HG03139 (cell line): ENCODE measurements at regions not wholly inside any gene's neighbourhood (a gene's known extent, or its start where the extent isn't known, plus 50 kb on each side); places are given as distances from the start of the nearest gene placed in this dataset.

Source experiments
- ATAC-seq: cut with Tn5 transposase; IDR thresholded peaks from one replicate; pipeline ENCODE4 v1.9.1; 2021; ENCODE audit not compliant: unreplicated experiment

DNA sequence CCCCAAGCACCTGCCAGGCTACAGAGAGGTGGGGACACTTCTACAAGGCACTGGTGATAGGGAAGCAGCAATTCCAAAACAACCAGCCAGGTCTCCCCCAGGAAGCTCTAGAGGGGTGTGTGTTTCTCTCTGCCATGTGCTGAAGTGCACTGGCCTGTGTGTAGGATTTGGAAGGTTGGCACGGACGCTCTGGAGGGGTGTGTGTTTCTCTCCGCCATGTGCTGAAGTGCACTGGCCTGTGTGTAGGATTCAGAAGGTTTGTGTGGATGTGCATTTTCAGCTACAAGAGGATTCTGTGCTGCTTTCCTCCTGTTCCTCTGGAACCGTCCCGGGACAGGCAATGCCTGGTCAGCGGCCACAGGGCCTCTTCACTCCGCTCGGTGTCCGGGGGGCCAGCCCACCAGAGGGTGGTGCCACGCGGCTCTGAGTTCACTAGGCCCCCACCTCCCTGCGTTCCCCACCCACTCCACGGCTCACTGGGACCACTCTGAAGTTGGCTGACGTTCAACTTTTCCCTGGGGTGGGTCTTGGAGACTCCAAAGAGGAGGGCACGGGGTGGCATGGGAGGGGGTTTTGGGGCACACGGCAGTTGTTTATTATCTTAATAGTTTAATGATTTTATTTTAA is 552.8 kb downstream of the BRD1 start:
- no peak for ATAC-seq

DNA sequence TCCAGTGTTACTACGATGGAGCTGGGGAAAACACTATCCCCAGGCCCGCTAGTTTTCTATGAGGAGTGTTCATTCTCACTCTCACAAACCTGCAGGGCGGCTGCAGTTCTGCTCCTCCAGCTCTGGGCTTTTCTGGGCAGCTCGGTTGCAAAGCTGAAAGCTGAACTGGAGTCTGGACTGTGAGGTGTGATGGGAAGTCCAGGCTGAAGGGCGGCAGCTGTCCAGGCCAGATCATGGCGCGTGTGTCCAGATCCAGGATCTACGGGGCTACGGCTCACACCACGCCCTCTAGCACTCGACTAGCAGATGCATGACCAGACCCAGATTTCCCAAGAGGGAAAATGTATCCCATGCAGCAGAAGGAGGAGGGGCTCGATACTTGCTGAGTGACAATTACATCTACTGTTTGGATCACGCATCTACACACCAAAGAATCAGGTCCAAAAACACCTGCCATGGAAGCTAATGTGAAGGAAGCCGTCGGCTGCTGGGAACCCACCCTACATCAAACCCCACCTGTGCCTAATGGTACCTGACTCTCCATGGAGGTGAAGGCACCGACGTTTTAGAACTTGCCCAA is 555.0 kb downstream of the BRD1 start:
- no peak for ATAC-seq

DNA sequence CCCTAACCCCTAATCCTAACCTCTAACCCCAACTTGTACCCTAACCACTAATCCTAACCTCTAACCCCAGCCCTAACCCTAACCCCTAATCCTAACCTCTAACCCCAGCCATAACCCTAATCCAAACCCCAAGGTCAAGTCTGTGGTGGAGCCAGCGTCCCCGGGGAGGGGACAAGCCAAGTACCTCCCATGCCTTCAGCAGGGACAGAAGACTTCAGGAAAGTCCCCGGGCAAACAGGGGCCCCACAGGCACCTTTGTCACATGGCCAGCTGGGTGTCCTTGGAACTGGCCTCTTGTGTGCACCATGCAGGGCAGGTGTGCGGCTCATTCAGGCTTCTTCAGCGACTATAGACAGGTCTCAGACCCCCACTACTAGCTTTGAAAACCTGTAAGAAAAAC is 555.8 kb downstream of the BRD1 start:
- ATAC-seq: no peak

DNA sequence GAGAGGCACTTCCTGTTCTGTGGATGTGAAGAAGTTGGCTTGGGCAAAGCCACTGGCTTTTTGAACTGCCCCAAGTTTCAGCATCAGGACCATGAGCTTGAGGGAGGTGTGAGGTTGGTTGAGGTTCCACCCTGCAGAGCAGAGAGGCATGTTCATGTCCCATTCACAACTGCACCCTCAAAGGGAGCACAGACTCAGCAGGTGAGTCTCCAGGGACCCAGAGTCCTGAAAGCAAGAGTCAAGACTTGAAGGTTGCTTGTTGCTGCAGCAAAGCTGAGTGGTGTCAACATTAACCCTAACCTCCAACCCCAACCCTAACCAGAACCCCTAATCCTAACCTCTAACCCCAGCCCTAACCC is 556.3 kb downstream of the BRD1 start:
- ATAC-seq: no peak

DNA sequence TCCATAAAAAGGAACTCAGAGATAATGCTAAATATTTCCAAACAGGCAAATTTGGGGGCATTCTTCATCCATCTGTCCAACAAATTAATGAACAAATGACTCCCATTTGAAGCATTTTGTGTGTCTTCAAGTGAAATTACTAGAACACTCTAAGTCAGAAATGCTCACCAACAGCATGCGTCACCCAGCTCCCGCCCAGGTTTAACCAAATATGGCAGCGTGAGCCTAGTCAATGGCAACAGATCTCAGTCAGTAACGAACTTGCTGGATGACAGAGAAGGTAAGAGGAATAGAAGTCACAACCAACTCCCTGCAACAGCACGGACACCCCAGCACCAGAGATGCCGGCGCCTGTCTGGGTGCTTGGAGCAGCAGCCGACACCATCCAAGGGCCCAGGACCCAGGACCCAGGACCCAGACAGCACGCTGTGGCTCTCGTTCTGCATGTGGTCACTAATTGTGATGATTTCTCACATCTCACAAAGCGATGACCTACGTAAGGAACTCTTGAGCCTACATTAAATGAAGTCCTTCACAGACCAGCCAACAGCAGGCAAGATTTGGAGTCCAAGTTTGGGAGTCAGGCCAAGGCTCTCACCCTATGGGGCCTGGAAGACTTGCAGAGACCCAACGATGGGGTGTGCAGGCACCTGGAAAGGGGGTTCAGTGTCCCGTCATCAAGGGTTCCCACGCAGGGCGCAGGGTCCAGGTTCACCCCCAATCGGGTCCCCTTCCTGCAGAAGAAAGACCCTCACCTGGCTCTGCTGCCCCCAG is 556.9 kb downstream of the BRD1 start:
- no peak for ATAC-seq

GRCh38 chr22:49269928-49270327 is 557.7 kb downstream of the BRD1 start:
- no peak for ATAC-seq

DNA sequence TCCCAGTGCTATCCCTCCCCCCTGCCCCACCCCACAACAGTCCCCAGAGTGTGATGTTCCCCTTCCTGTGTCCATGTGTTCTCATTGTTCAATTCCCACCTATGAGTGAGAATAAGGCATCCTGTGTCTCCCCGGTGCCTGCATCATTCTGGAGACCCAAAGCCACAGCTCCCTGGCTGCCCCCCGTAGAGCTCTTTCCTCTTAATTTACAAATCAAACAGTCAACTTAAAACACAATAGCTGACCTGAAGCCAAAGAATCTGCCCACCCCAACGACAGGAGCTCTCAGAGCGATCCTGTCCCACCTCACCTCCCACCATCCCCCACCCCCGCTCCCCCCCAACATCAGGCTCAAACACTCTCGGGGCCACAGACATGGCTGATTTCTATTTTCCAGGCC is 558.3 kb downstream of the BRD1 start:
- ATAC-seq: no peak

- no peak for ATAC-seq
These were observed 558.7 kb downstream of the BRD1 start for GRCh38 chr22:49268924-49269323.

DNA sequence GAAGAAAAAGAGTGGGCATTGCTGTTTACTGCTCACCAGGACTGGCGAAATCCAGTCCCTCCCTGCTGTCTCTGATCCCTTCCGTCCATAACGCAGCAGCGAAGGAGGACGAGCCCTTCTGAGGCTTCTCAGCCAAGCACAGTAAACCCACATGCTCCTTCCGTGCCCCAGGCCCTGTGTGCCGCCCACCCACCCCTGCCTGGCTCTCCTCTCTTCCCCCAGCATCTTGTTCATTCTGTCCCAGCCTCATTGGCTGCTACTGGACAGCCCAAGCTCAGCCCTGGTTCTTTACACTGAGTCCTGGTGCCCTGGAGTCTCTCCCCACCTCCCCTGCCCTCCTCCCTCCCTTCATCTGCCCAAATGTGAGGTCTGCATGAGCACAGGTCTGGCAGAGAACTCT is 559.7 kb downstream of the BRD1 start:
- ATAC-seq: no peak

- ATAC-seq: no peak
These were observed 560.8 kb downstream of the BRD1 start for GRCh38 chr22:49266561-49267519.

GRCh38 chr22:49264696-49265095 is 563.0 kb downstream of the BRD1 start:
- no peak for ATAC-seq

- no peak for ATAC-seq
These were observed 564.6 kb downstream of the BRD1 start for GRCh38 chr22:49263101-49263500.

DNA sequence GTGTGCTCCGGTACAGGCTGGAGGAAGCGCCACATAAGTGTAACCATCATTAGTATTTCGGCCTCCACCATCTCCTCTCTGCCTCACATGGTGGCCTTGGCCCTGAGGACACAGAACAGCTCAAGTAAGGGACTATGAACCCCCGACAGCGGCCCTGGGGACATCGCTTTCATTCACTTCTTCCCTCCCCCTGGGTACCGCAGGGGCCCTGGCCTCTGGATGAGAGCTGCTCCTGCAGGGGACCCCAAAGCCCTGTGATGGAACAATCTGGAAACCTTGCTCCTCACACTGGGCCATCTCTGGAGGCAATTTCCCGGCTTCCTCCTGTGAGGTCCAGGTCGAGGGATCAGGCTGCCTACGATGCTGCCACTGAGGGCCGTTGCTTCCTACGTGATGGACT is 565.5 kb downstream of the BRD1 start:
- ATAC-seq: no peak

DNA sequence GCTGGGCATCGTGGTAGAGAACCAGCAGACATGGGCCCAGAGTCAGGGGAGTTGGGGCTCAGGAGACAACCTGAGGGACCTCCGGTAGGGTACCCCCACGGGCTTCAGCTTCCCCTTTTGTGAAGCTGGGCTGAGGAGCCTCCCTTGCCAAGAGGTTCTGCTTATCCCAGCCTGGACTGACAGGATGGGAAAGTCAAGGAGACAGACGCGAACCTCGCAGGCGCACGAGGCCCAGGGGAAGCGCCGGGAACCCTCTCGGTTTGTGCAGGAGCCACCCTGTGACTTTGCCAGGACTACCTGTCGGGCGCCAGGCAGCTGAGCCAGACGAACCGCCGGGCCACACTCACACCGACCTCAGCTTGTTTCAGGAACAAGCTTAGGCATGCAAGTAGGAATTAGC is 566.1 kb downstream of the BRD1 start:
- ATAC-seq: no peak

DNA sequence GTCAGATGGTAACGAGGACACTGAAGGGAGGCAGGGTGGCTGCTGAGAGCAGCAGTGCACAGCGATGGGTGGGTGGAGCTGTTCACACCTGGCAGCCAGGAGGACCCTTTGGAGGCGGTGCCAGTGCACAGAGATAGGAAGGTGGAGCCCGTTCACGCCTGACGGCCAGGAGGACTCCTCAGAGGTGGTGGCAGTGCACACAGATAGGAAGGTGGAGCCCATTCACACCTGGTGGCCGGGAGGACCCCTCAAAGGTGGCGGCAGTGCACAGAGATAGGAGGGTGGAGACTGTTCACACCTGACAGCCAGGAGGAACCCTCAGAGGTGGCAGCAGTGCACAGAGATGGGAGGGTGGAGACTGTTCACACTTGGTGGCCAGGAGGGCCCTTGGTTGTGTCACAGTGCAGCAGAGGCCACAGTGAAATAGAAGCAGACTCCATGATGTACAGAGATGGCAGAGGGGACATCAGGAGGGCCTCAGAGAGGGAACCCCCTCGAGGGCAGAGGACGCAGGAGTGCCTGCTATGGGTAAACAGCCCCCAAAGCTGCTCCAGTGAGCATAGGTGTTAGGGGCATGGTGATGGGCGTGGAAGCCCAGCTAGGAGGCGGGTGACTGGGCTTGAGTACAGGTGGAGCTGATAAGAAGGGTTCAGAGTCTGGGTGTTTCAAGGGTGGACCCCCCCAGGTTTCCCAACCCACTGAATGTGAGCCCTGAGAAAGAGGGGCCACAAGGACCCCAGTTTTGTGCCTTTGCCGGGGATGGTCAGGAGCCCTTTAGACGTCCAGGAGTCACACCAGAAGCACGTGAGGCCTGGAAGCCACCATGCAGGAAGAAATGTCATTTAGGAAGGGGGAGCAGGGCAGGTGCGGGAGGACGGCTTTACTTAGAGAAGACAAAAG is 566.7 kb downstream of the BRD1 start:
- no peak for ATAC-seq

- ATAC-seq: no peak
These were observed 567.6 kb downstream of the BRD1 start for GRCh38 chr22:49259839-49260615.

DNA sequence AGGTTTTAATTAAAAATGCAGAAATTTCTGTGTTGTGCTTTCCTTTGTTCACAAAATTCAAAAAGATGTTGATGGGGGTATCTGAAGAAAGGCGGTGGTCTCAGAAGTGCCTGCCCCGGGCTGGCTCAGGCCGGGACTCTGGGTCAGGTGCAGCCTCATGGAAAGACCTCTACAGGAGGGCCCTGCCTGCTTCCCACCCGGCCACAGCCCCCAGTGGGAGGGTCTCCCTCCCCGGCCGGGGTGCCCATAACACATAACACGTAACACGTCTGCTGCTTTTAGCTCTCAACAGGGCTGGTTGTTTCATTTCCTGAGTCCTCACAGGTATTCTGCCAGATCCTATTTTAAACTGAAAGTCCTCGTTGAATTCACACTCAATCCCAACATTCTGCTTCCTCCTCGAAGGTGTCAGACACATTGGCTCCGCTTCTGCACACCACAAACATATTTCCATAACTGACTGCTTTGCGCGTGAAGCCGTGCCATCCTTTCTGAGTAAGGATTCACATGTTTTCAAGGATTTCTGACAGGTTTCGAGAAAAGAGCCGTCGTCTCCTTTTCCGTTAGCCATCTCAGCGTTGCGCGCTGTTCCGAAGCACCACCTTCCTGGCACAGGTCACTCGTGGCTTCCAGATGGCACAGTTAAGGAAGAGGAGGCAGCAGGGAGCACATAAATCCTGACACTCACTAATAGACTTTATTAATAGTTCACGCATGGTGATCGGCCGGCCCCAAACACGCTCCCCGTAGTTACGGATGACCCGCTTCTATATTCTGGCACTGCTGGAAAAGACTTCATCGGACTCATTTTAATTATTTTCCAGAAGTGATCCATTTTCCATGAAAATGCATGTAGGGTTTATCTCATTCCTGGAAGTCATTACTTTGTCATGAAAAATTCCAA is 569.3 kb downstream of the BRD1 start:
- no peak for ATAC-seq

DNA sequence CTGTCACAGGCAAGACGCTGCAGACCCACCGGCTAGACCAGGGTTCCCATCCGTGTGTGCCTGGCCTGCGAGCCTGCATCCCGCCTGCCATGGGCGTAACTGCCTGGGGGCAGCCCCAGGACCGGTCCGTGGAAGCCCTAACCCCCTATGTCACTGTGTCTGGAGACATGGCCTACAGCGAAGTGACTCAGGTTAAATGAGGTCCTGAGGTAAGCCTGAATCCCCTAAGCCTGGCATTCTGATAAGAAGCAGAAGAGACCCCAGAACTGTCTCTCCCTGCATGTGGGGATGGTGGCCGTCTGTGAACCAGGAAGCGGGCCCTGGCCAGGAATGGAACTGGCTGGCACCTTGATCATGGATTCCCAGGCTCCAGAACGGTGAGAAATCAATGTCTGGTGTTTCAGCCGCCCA is 570.1 kb downstream of the BRD1 start:
- no peak for ATAC-seq
